ENCODE measurements at regions not wholly inside any gene's neighbourhood (a gene's known extent, or its start where the extent isn't known, plus 50 kb on each side); places are given as distances from the start of the nearest gene placed in this dataset.

DNA sequence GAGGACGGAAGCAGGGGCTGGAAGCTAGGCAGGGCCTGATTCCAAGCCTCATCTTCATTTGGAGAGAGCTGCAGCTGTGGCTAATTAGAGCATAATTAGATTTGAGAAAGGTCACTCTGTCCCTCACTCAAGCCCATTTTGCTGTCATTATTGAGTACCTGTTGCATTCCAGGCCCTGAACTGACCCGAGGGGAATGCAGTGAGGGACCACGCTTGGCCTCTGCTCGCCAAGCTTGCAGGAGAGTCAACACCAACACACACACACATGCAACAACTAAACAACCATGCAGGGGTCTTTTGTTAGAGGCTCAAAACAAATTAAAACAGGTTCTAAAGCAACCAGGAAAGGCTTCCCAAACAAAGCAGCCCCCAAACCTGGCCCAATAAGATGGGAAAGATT, 52.7 kb upstream of the MAMLD1 start:
- no peak for DNase-seq

DNA sequence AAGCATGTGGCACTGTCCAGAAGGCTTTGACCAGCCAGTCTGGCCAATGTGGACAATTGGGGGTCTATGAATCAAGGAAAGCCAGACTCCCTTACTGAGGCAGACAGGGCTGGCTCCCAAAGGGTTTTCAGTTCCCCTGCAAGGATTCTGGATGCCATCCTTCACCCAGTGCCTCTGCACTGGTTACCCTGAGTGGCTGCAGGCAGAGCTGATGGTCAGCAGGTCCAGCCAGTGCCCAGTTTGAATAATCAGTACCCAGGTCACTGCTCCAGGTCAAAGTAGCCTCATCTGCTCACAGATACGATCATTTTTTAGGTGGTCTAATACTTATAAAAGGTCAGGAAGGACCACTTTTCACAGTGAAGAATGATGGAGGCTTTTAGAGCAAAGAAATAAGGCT, 52.2 kb upstream of the MAMLD1 start:
- DNase-seq = no peak

DNA sequence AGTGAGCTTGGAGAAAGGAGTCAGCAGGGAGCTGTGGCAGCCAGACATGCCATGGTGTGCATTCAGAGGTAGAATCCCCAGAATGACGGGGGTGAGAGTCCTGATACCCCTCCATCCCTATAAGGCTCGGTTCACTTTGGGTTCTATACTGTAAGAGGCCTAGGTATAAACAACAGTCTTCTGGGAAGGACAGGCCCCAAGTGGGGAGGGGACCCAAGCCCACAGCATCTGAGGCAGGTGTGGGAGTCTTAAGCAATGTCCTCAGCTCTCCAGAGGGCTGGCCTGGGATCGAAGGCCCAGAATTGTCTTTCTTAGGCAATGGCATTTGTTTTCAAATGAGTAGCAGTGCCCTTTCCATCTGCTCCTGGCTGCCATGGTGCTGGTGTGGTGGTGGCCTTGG, 50.2 kb upstream of the MAMLD1 start:
- no peak for DNase-seq
